22Rv1 (cell line): ENCODE measurements at regions not wholly inside any gene's neighbourhood (a gene's known extent, or its start where the extent isn't known, plus 50 kb on each side); places are given as distances from the start of the nearest gene placed in this dataset.

Experiments used
- H3K27ac ChIP-seq: fragments of 450-650 bp; 2 replicates; pipeline ENCODE4 v1.5.1; 2017
- ZFX ChIP-seq: fragments of 450-650 bp; IDR thresholded peaks from 2 replicates; pipeline ENCODE4 v1.6.1; 2017; ENCODE audit warnings: antibody characterized with exemption, borderline replicate concordance
- TF ChIP-seq, protein P1 (sequence below): fragments of 450-650 bp; IDR thresholded peaks from 2 replicates; pipeline ENCODE4 v1.5.1; 2017; ENCODE audit warnings: mild to moderate bottlenecking

GRCh38 chr2:204477358-204477950 lies 67.8 kb upstream of the PARD3B start:
- TF ChIP-seq, protein P1, sequence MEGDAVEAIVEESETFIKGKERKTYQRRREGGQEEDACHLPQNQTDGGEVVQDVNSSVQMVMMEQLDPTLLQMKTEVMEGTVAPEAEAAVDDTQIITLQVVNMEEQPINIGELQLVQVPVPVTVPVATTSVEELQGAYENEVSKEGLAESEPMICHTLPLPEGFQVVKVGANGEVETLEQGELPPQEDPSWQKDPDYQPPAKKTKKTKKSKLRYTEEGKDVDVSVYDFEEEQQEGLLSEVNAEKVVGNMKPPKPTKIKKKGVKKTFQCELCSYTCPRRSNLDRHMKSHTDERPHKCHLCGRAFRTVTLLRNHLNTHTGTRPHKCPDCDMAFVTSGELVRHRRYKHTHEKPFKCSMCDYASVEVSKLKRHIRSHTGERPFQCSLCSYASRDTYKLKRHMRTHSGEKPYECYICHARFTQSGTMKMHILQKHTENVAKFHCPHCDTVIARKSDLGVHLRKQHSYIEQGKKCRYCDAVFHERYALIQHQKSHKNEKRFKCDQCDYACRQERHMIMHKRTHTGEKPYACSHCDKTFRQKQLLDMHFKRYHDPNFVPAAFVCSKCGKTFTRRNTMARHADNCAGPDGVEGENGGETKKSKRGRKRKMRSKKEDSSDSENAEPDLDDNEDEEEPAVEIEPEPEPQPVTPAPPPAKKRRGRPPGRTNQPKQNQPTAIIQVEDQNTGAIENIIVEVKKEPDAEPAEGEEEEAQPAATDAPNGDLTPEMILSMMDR: no peak
- no peak for TF ChIP-seq ZFX
- H3K27ac ChIP-seq: no peak overlapping the region

- H3K27ac ChIP-seq: no peak overlapping the region
- TF ChIP-seq, protein P1: no peak
- no peak for TF ChIP-seq ZFX
These were observed 65.7 kb upstream of the PARD3B start for GRCh38 chr2:204479557-204479956.

DNA sequence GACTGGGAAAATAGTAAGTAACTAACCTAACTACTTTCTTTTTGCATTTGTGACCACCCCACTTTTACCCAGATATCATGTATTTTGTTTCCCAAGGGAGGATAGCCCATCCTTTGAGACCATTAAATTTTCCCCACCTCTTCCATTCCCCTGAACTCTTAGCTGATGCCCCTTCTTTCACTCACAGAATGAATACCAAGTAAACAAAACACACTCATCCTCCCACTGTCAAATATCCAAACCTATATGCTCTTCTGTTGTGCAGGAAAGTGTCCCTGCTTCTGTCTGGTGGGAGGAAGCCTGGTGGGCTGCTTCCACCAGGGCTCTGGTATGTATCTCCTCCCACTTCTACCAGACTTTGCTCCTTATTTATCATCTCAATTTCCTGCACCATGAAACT lies 64.6 kb upstream of the PARD3B start:
- no peak for TF ChIP-seq ZFX
- TF ChIP-seq, protein P1: no peak
- H3K27ac ChIP-seq: no peak overlapping the region

GRCh38 chr2:204483608-204484081 lies 61.6 kb upstream of the PARD3B start:
- TF ChIP-seq, protein P1: no peak
- peak overlapping the region; percentile 37 for H3K27ac ChIP-seq

- no peak overlapping the region for H3K27ac ChIP-seq
- TF ChIP-seq ZFX: no peak
- TF ChIP-seq, protein P1: no peak
These were observed 59.0 kb upstream of the PARD3B start for GRCh38 chr2:204486321-204486720.

DNA sequence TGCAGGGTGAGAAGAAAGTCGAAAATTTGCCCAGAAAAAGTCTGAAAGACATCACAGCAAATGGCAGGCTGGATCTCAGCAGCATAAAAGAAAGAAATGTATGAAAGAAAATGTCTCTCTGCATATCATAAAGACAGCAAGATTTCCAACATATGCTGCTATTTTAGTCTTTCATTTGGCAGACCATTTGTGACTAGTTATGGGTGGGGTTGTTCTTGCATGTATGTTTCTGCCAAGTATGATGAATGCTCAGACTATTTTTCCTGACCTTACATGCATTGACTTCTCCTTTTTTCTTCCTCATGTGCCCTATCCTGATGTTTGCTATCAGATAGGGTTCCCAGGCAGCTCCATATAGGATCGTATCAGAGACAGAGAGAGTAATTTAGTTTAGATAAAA lies 58.5 kb upstream of the PARD3B start:
- H3K27ac ChIP-seq: no peak overlapping the region

More for the DNA sequence above, 58.5 kb upstream of the PARD3B start:
- TF ChIP-seq, protein P1: no peak
- TF ChIP-seq ZFX: no peak
